NCI-H2081 treated with DMSO at 0.1 percent for 48 hours (cell line): ENCODE measurements at regions not wholly inside any gene's neighbourhood (a gene's known extent, or its start where the extent isn't known, plus 50 kb on each side); places are given as distances from the start of the nearest gene placed in this dataset.

Experiments used
- DNase-seq: peaks from one replicate; lab custom pipeline; 2025; lab: John Stamatoyannopoulos, UW

DNA sequence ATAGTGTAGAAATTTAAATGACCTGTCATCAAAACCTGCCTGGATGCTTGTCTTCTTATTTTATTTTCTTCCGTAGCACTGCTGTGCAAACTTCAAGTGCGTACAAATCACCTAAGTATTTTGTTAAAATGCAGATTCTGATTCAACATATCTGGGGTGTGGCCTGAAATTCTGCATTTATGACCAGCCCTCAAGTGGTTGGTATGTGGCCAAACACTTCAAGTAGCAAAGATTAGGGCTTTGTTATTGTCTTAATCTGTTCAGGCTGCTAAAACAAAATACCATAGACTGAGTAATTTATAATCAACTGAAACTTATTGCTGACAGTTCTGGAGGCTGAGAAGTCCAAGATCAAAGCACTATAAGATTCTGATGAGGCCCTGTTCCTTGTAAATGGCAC is 97.6 kb upstream of the LRRC3B start:
- DNase-seq, result no peak

DNA sequence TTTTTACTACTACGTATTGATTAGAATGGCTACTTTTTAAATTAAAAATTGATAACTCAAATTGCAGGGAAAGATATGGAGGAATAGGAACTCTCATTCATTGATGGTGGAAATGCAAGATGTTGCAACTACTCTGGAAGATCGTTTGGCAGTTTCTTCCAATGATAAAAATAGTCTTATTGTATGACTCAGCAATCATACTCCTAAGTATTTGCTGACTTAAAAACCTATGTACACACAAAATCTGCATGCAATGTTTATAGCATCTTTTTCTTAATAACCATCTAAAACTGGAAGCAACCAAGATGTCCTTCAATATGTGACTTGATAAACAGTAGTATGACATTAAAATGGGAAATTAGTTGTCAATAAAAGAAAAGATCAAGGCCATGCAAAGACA is 87.4 kb upstream of the LRRC3B start:
- no peak for DNase-seq

DNA sequence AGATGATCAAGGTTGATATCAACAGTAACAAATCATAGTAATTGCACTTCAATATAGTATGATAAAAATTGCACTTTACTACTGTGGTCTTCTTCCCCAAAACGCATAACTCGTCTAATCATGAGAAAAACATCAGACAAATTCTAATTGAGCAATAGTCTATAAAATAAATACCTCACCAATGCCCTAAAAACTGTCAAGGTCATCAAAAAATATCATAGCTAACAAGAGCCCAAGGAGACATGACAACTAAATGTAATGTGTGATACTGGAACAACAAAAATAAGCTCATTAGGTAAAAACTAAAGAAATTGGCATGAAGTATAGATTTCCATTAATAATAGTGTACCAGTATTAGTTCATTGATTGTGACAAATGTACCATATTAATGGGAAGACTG is 85.6 kb upstream of the LRRC3B start:
- DNase-seq, result no peak

DNA sequence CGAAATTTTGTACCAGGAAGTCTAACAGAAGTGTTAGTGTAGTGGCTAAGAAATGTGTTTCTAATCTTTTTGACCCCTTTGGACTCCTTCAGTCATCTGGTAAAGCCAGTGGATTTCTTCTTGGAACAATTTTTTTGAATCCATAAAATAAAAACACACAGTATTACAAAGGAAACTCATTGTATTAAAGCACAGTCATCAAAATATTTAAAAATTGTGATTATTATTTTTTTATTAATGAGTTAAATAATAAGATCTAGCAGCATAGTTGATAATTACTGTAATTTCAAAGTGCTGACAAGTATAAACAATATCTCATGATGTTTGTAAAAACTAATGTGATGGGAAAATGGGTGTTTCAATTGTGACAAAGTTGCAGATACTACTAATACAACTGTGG is 72.2 kb upstream of the LRRC3B start:
- DNase-seq, result no peak

DNA sequence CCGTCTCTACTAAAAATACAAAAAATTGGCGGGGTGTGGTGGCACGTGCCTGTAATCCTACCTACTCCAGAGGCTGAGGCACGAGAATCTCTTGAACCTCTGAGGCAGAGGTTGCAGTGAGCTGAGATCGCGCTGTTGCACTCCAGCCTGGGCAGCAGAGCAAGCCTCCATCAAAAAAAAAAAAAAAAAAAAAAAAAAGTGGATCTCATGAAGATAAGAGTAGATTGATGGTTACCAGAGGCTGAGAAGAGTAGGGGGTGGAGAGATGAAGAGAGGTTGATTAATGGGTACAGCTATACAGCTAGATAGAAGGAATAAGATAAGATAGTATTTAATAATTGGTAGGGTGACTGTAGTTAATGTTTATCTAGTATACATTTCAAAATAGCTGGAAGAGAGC is 65.9 kb upstream of the LRRC3B start:
- DNase-seq, result no peak

DNA sequence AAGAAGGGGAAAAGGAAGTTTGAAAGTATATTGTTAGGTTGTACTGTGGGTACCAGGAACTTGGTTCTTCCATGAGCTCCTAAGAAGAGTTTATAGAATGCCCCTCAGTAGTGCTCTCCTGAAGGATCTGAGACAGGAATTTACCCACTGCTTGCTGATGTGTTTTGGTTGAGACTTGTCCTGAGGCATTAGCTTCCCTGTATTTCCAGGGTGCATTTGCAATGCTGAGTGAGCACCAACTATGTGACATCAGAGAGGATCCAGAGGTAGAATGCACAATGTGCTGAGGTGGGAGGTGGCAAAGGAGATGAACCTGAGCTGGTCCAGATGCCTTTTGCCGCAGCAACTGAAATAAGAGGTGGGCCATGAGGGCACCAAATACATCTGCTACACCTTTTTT is 64.3 kb upstream of the LRRC3B start:
- DNase-seq, result no peak

DNA sequence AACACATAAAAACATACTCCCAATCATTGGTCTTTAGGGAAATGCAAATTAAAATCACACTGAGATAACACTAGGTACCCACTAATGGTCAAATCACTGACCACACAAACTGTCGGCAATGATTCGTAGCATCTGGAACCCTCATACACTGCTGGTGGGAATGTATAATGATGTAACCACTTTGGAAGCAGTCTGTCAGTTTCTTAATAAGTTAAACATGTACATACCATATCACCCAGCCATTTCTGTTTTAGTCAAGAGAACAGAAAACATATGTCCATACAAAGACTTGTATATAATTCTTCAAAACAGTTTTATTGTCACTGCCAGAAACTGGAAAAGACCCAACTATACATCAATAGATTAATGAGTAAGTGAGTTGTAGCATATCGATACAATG is 63.3 kb upstream of the LRRC3B start:
- no peak for DNase-seq

DNA sequence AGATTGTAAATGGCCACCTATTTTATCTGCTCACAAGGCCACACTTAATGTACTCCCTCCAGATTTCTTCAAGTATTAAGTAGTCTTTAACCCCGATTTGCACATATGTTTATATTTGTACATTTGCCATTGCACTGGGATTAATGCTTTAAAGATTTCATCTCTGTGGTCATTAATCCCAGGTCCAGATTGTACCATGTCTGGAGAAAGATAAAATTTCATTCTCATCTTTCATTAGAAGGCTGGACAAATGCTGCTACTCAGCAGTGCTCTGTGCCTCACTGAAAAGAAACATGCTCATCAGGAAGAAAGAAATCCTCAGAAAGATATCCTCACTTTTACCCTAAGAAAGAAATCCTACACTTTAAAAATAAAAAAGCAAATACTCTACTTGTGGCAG is 62.5 kb upstream of the LRRC3B start:
- no peak for DNase-seq

DNA sequence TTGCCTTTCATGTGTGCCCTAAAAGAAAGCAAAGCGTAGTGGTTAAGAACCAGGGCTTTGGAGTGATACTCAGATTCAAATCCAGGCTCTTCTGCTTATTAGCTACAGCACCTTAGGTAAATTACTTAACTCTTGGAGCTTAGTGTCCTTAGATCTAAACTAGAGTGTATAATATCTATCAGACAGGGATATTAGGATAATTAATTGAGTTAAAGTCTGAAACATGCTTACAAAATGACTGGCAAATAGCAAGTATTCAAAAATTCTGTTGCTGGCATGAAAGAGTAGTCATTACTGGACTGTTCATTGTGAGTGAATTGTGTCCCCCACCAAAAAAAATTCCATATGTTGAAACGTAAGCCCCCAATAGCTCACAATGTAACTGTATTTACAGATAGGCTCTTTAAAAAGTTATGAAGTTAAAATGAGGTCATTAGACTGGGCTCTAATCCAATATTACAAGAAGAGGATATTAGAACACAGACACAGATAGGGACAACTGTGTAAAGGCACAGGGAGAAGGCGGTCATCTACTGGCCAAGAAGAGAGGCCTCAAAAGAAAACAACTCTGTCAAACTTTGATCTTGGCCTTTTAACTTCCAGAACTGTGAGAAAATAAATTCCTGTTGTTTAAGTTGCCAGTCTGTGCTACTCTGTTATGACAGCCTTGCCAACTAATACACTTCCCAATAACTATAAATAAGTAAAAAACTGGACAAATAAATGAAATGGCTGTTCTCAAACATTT is 60.4 kb upstream of the LRRC3B start:
- DNase-seq, result no peak
